H1 (cell line): ENCODE measurements at regions not wholly inside any gene's neighbourhood (a gene's known extent, or its start where the extent isn't known, plus 50 kb on each side); places are given as distances from the start of the nearest gene placed in this dataset.

Source experiments
- CTCF ChIA-PET: fragments of 300-600 bp; sonication (Branson Sonifier 250); formaldehyde crosslinking; loops from one replicate; lab custom pipeline; 2021; ENCODE audit not compliant: partially characterized antibody; lab: Charles Lee
- POLR2A ChIA-PET: fragments of 300-600 bp; sonication (Branson Sonifier 250); formaldehyde crosslinking; loops from one replicate; lab custom pipeline; 2021; ENCODE audit warnings: inconsistent platforms; ENCODE audit not compliant: partially characterized antibody; lab: Charles Lee
- DNase-seq, 2 experiments: peaks; one replicate each; pipeline versions ENCODE4 v3.0.0 to v3.0.0-alpha.2; 2010 to 2022; ENCODE audit warnings: low spot score in 2 of 2, low read depth in 1 of 2, mixed read lengths in 1 of 2
- FAIRE-seq: peaks from 2 replicates; lab custom pipeline; 2011; peaks lifted over from hg19 to GRCh38; lab: Jason Lieb, UNC
- H2AFZ ChIP-seq: 2 replicates; pipeline ENCODE4 v1.8.1; 2012; ENCODE audit warnings: low read length, inconsistent platforms
- H2AK5ac ChIP-seq: 2 replicates; pipeline ENCODE4 v1.6.1; 2013; ENCODE audit warnings: low read depth, low read length
- H2BK120ac ChIP-seq: replicated peaks from 2 replicates; pipeline ENCODE3; 2013; ENCODE audit warnings: low read depth, low read length, inconsistent platforms
- H2BK12ac ChIP-seq: 2 replicates; pipeline ENCODE4 v1.6.1; 2013; ENCODE audit warnings: low read depth, low read length
- H2BK15ac ChIP-seq: 2 replicates; pipeline ENCODE4 v1.6.1; 2013; ENCODE audit warnings: low read length
- H2BK20ac ChIP-seq: 2 replicates; pipeline ENCODE4 v1.6.1; 2013; ENCODE audit warnings: low read length
- H2BK5ac ChIP-seq: 2 replicates; pipeline ENCODE4 v1.6.1; 2013; ENCODE audit warnings: low read depth, low read length
- H3K14ac ChIP-seq: 2 replicates; pipeline ENCODE4 v1.6.1; 2013; ENCODE audit warnings: inconsistent platforms; ENCODE audit not compliant: insufficient read length
- H3K18ac ChIP-seq: 2 replicates; pipeline ENCODE4 v1.6.1; 2013; ENCODE audit warnings: low read length; ENCODE audit errors: extremely low read depth
- H3K23ac ChIP-seq: 2 replicates; pipeline ENCODE4 v1.6.1; 2013; ENCODE audit warnings: inconsistent platforms; ENCODE audit not compliant: insufficient read length
- H3K23me2 ChIP-seq: 2 replicates; pipeline ENCODE4 v1.6.1; 2013; ENCODE audit warnings: low read depth, low read length
- H3K27ac ChIP-seq: 2 replicates; pipeline ENCODE4 v1.6.1; 2011; ENCODE audit warnings: low read depth, low read length, inconsistent platforms
- H3K27me3 ChIP-seq, 4 experiments: replicated peaks in 1 of 4; 1 replicate in 1 of 4; 2 replicates in 3 of 4; pipeline versions ENCODE4 v1.6.1 to v1.8.1; 2011 to 2013; ENCODE audit warnings: low read length in 3 of 4, mild to moderate bottlenecking in 3 of 4, inconsistent platforms in 2 of 4, mixed read lengths in 2 of 4, moderate library complexity in 1 of 4; ENCODE audit not compliant: control insufficient read depth in 3 of 4, insufficient read depth in 3 of 4; ENCODE audit errors: extremely low read depth in 1 of 4
- H3K36me3 ChIP-seq, 4 experiments: 2 replicates each; pipeline versions ENCODE4 v1.6.1 to v1.8.1; 2011 to 2013; ENCODE audit warnings: mild to moderate bottlenecking in 4 of 4, low read length in 3 of 4, moderate library complexity in 2 of 4, control low read depth in 1 of 4, inconsistent platforms in 1 of 4; ENCODE audit not compliant: insufficient read depth in 4 of 4, control insufficient read depth in 2 of 4
- H3K4ac ChIP-seq: replicated peaks from 2 replicates; pipeline ENCODE3; 2013; ENCODE audit warnings: low read length, low read depth, mixed read lengths, inconsistent platforms; ENCODE audit not compliant: insufficient read length
- H3K4me1 ChIP-seq, 4 experiments: replicated peaks in 1 of 4; 1 replicate in 1 of 4; 2 replicates in 3 of 4; pipeline versions ENCODE4 v1.6.1 to v1.8.1; 2011 to 2013; ENCODE audit warnings: low read length in 3 of 4, inconsistent platforms in 2 of 4, mixed read lengths in 1 of 4; ENCODE audit not compliant: insufficient read depth in 4 of 4, control insufficient read depth in 3 of 4
- H3K4me2 ChIP-seq, 2 experiments: 2 replicates each; pipeline versions ENCODE4 v1.6.1 to v1.8.1; 2011 to 2013; ENCODE audit warnings: low read depth in 2 of 2, low read length in 2 of 2, control low read depth in 1 of 2, inconsistent platforms in 1 of 2, mild to moderate bottlenecking in 1 of 2; ENCODE audit not compliant: insufficient read depth in 1 of 2
- H3K4me3 ChIP-seq, 4 experiments: fragments of 200-600, 300-600 bp in 1 of 4; sonication (generic), shearing (Covaris generic), sonication (Bioruptor Twin) in 1 of 4; 2 replicates each; pipeline versions ENCODE4 v1.5.1 to v1.8.1; 2011 to 2016; ENCODE audit warnings: low read length in 4 of 4, low read depth in 3 of 4, control low read depth in 2 of 4, inconsistent platforms in 2 of 4, mild to moderate bottlenecking in 2 of 4, mixed read lengths in 1 of 4, moderate library complexity in 1 of 4; ENCODE audit not compliant: insufficient read depth in 2 of 4; ENCODE audit errors: extremely low read depth in 1 of 4
- H3K56ac ChIP-seq: replicated peaks from 2 replicates; pipeline ENCODE3; 2013; ENCODE audit warnings: low read depth, mild to moderate bottlenecking, mixed read lengths, low read length, inconsistent platforms; ENCODE audit not compliant: insufficient read length
- H3K79me1 ChIP-seq: 2 replicates; pipeline ENCODE4 v1.6.1; 2013; ENCODE audit warnings: low read depth, low read length, control low read depth
- H3K79me2 ChIP-seq, 2 experiments: 2 replicates each; pipeline versions ENCODE4 v1.6.1 to v1.8.1; 2012 to 2013; ENCODE audit warnings: low read length in 2 of 2, mild to moderate bottlenecking in 2 of 2, inconsistent platforms in 1 of 2; ENCODE audit not compliant: insufficient read depth in 2 of 2, control insufficient read depth in 1 of 2
- H3K9ac ChIP-seq, 4 experiments: replicated peaks in 1 of 4; 1 replicate in 1 of 4; 2 replicates in 3 of 4; pipeline versions ENCODE4 v1.6.1 to v1.8.1; 2011 to 2013; ENCODE audit warnings: low read depth in 3 of 4, low read length in 3 of 4, control low read depth in 2 of 4, mild to moderate bottlenecking in 2 of 4, moderate library complexity in 2 of 4, inconsistent platforms in 1 of 4; ENCODE audit errors: extremely low read depth in 1 of 4
- H3K9me3 ChIP-seq, 2 experiments: 2 replicates each; pipeline versions ENCODE4 v1.6.1 to v1.8.1; 2012 to 2013; ENCODE audit warnings: mild to moderate bottlenecking in 2 of 2, moderate library complexity in 2 of 2, control low read depth in 1 of 2, inconsistent platforms in 1 of 2, low read depth in 1 of 2, low read length in 1 of 2, mixed read lengths in 1 of 2; ENCODE audit not compliant: insufficient read depth in 2 of 2
- H4K20me1 ChIP-seq, 2 experiments: replicated peaks in 1 of 2; 2 replicates each; pipeline versions ENCODE3 to v1.8.1; 2011 to 2013; ENCODE audit warnings: inconsistent platforms in 2 of 2, low read length in 2 of 2, mild to moderate bottlenecking in 1 of 2; ENCODE audit not compliant: insufficient read depth in 2 of 2, control insufficient read depth in 1 of 2
- H4K5ac ChIP-seq: 2 replicates; pipeline ENCODE4 v1.6.1; 2013; ENCODE audit warnings: low read length, low read depth, mixed read lengths, inconsistent platforms; ENCODE audit not compliant: insufficient read length
- H4K8ac ChIP-seq: 2 replicates; pipeline ENCODE4 v1.8.0; 2013; ENCODE audit warnings: mild to moderate bottlenecking, moderate library complexity, low read length, inconsistent platforms; ENCODE audit not compliant: insufficient read depth; ENCODE audit errors: extremely low read depth
- H4K91ac ChIP-seq: replicated peaks from 2 replicates; pipeline ENCODE3; 2013; ENCODE audit warnings: low read length, mixed read lengths, inconsistent platforms; ENCODE audit not compliant: insufficient read length
- BACH1 ChIP-seq: IDR thresholded peaks from 2 replicates; pipeline ENCODE4 v1.6.1; 2012; ENCODE audit warnings: low read length, improper control_type of control experiment
- CEBPB ChIP-seq: IDR thresholded peaks from 2 replicates; pipeline ENCODE4 v1.6.1; 2012; ENCODE audit warnings: low read depth, low read length
- CHD1 ChIP-seq: IDR thresholded peaks from 2 replicates; pipeline ENCODE4 v1.6.1; 2012; ENCODE audit warnings: low read depth, low read length, improper control_type of control experiment
- EP300 ChIP-seq, 2 experiments: IDR thresholded peaks; 1 replicate in 1 of 2; 2 replicates in 1 of 2; pipeline ENCODE4 v1.6.1; 2011 to 2012; ENCODE audit warnings: low read depth in 2 of 2, low read length in 2 of 2, mild to moderate bottlenecking in 2 of 2, borderline replicate concordance in 1 of 2, inconsistent platforms in 1 of 2, moderate library complexity in 1 of 2
- GABPA ChIP-seq: IDR thresholded peaks from 2 replicates; pipeline ENCODE4 v1.6.1; 2011; ENCODE audit warnings: mild to moderate bottlenecking, low read length, moderate library complexity, borderline replicate concordance; ENCODE audit not compliant: insufficient read depth
- HDAC2 ChIP-seq, 2 experiments: fragments of 300-600 bp in 1 of 2; sonication (generic) in 1 of 2; IDR thresholded peaks; 2 replicates each; pipeline ENCODE4 v1.6.1; 2011 to 2012; ENCODE audit warnings: low read depth in 2 of 2, low read length in 2 of 2, mild to moderate bottlenecking in 2 of 2, moderate library complexity in 2 of 2, borderline replicate concordance in 1 of 2, inconsistent platforms in 1 of 2
- KDM1A ChIP-seq: fragments of 200-600, 300-600 bp; sonication (generic); IDR thresholded peaks from 2 replicates; pipeline ENCODE4 v1.7.1; 2016; ENCODE audit warnings: mild to moderate bottlenecking, low read length, borderline replicate concordance
- KDM5A ChIP-seq: fragments of 200-600 bp; IDR thresholded peaks from 2 replicates; pipeline ENCODE4 v1.7.1; 2012; ENCODE audit warnings: mild to moderate bottlenecking, low read length, inconsistent platforms, mixed read lengths
- MAX ChIP-seq: IDR thresholded peaks from 2 replicates; pipeline ENCODE4 v1.6.1; 2012; ENCODE audit warnings: inconsistent platforms
- POLR2A ChIP-seq, 2 experiments: IDR thresholded peaks; 1 replicate in 1 of 2; 2 replicates in 1 of 2; pipeline ENCODE4 v1.6.1; 2011; ENCODE audit warnings: low read depth in 2 of 2, low read length in 2 of 2, mild to moderate bottlenecking in 2 of 2; ENCODE audit errors: control extremely low read depth in 1 of 2
- POU5F1 ChIP-seq: IDR thresholded peaks from 2 replicates; pipeline ENCODE4 v1.6.1; 2011; ENCODE audit warnings: low read depth, mild to moderate bottlenecking, low read length, moderate library complexity
- SP4 ChIP-seq: IDR thresholded peaks from 2 replicates; pipeline ENCODE4 v1.6.1; 2012; ENCODE audit warnings: low read length, inconsistent platforms
- SRF ChIP-seq: IDR thresholded peaks from 2 replicates; pipeline ENCODE4 v1.6.1; 2011; ENCODE audit warnings: mild to moderate bottlenecking, low read depth, low read length, moderate library complexity
- TCF12 ChIP-seq: IDR thresholded peaks from 2 replicates; pipeline ENCODE4 v1.6.1; 2011; ENCODE audit warnings: low read depth, mild to moderate bottlenecking, low read length
- WGBS, 2 experiments: shearing (Covaris generic) in 1 of 2; methylation state at CpG; one replicate each; pipeline versions ENCODE4 v1.1.6 to v1.1.7; 2013 to 2015; ENCODE audit warnings: low lambda C conversion rate in 2 of 2, mixed read lengths in 2 of 2, inconsistent platforms in 1 of 2, low coverage in 1 of 2, missing lambda C conversion rate in 1 of 2; ENCODE audit not compliant: insufficient replicate concordance in 2 of 2, insufficient coverage in 1 of 2, insufficient read length in 1 of 2; ENCODE audit errors: extremely low coverage in 1 of 2, missing lambda C conversion rate in 1 of 2; 5-methylcytosine and 5-hydroxymethylcytosine counted together

- no peak for TF ChIP-seq CHD1
Observed at GRCh38 chr9:2502760-2503159, 118.8 kb upstream of the VLDLR start (continued).

- no peak overlapping the region for H3K4me2 ChIP-seq
- H3K18ac ChIP-seq: no peak overlapping the region
- H2BK15ac ChIP-seq: no peak overlapping the region
- no peaks in the 10 kb centered on the region for H3K9me3 ChIP-seq
- H2BK120ac ChIP-seq: no peak overlapping the region
- WGBS, 2 experiments: 95% methylated on average over 3 of the region's 3 CpGs; no CpG with 5 or more reads in 1 of the 2 experiments
- H2AK5ac ChIP-seq: no peak overlapping the region
- no peak overlapping the region for H3K9ac ChIP-seq
- H4K20me1 ChIP-seq: no peaks in the 10 kb centered on the region
- CTCF ChIA-PET: interaction anchor here (0.7 kb wide), 1 partner anchor 70 kb away, joined by 3 read pairs; no protein-coding TSS in a partner anchor
- no peak overlapping the region for H3K23ac ChIP-seq
- H3K4ac ChIP-seq: no peak overlapping the region
- H3K27me3 ChIP-seq: no peaks in the 10 kb centered on the region
- no peak overlapping the region for H2AFZ ChIP-seq
- H2BK12ac ChIP-seq: no peak overlapping the region
- no peak overlapping the region for H4K8ac ChIP-seq
- H2BK20ac ChIP-seq: no peak overlapping the region
- H2BK5ac ChIP-seq: no peak overlapping the region
- TF ChIP-seq BACH1: no peak
- TF ChIP-seq TCF12: no peak
- TF ChIP-seq KDM1A: no peak
- no peak for TF ChIP-seq GABPA
- no peak for TF ChIP-seq SRF
- no peak for TF ChIP-seq MAX
- no peak for TF ChIP-seq HDAC2 (IDR thresholded peaks at IDR 0.05; ENCODE audit: borderline replicate concordance in 1 of 2, low read depth in 2 of 2, low read length in 2 of 2)
- no peak for TF ChIP-seq POLR2A (IDR thresholded peaks at IDR 0.05; ENCODE audit: control extremely low read depth in 1 of 2, low read depth in 2 of 2, low read length in 2 of 2)
- TF ChIP-seq EP300 (IDR thresholded peaks at IDR 0.05; ENCODE audit: borderline replicate concordance in 1 of 2, low read depth in 2 of 2, low read length in 2 of 2): no peak
- no peak for TF ChIP-seq KDM5A
- TF ChIP-seq SP4: no peak
- TF ChIP-seq CEBPB: no peak
- TF ChIP-seq POU5F1: no peak
- no peaks in the 10 kb centered on the region for H3K23me2 ChIP-seq
- DNase-seq (no peak), FAIRE-seq (no peak)
- H3K14ac ChIP-seq: no peak overlapping the region
- H3K79me2 ChIP-seq: no peaks in the 10 kb centered on the region
- no peak overlapping the region for H3K56ac ChIP-seq
- no peak overlapping the region for H3K4me3 ChIP-seq
- no peak overlapping the region for H4K5ac ChIP-seq
- POLR2A ChIA-PET: no interaction called here
- no peaks in the 10 kb centered on the region; a peak in 2 of 8 replicates for H3K36me3 ChIP-seq
- no peaks in the 10 kb centered on the region for H3K4me1 ChIP-seq
- no peak overlapping the region for H3K27ac ChIP-seq
- H4K91ac ChIP-seq: no peak overlapping the region
- H3K79me1 ChIP-seq: no peaks in the 10 kb centered on the region
Observed at GRCh38 chr9:2506321-2506720, 115.3 kb upstream of the VLDLR start.
